Activated naive CD8-positive, alpha-beta T cell treated with anti-CD3 and anti-CD28 coated beads for 36 hours (primary cell): ENCODE measurements at regions not wholly inside any gene's neighbourhood (a gene's known extent, or its start where the extent isn't known, plus 50 kb on each side); places are given as distances from the start of the nearest gene placed in this dataset.

Source experiments
- DNase-seq: peaks from one replicate; pipeline ENCODE4 v3.0.0; 2021
- H3K27ac Mint-ChIP-seq: one replicate; pipeline ENCODE4 v1.8.0; 2022; ENCODE audit warnings: mild to moderate bottlenecking, moderate library complexity, mixed read lengths
- H3K27me3 Mint-ChIP-seq: one replicate; pipeline ENCODE4 v1.8.0; 2022; ENCODE audit warnings: mild to moderate bottlenecking, mixed read lengths
- H3K36me3 Mint-ChIP-seq: one replicate; pipeline ENCODE4 v1.8.0; 2021; ENCODE audit warnings: mild to moderate bottlenecking, mixed read lengths
- H3K4me1 Mint-ChIP-seq: one replicate; pipeline ENCODE4 v1.8.0; 2021; ENCODE audit warnings: mixed read lengths
- H3K4me3 Mint-ChIP-seq: one replicate; pipeline ENCODE4 v1.8.0; 2022; ENCODE audit warnings: mild to moderate bottlenecking, moderate library complexity, mixed read lengths
- H3K9me3 Mint-ChIP-seq: one replicate; pipeline ENCODE4 v1.8.0; 2022; ENCODE audit warnings: mixed read lengths

DNA sequence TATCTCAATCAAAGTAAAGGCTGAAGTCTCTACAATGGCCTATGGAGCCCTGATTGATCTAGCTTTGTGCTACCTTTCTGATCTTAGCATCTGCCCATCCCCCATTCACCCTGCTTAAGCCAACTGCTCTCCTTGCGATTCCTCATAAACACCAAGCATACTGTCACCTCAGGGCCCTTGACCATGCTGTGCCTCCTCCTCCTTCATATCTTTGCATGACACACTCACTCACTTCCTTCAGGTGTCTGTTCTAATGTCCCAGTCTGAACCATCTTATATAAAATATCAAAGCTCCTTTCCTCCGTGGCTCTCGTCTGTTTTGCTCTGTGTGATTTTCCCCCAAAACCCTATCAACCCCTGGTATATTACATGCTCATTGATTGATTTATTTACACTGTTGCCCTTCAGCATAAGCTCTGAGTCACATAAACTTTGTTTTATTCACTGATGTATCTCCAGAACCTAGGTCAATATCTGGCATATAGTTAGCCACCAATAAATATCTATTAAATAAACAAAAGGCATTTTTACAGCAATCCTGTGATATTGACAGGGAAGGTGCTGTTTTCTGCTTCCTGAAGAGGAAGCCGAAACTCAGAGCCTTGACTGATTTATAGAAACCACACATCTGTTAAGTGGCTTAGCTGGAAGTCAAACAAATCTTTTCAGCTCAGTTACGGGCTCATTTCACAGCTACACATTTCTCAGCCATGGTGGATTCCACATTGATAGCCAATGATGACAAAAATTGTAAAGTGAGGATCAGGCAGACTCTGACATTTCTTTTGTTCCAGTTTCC is 103.6 kb downstream of the BOD1 start:
- Mint-ChIP-seq H3K36me3 (no peaks in the 10 kb centered on the region), H3K4me1 (no peaks in the 10 kb centered on the region), H3K27ac (no peak overlapping the region), H3K27me3 (peaks cover 29% of the 10 kb centered on the region), H3K9me3 (no peaks in the 10 kb centered on the region), H3K4me3 (no peak overlapping the region)
- no peak for DNase-seq

DNA sequence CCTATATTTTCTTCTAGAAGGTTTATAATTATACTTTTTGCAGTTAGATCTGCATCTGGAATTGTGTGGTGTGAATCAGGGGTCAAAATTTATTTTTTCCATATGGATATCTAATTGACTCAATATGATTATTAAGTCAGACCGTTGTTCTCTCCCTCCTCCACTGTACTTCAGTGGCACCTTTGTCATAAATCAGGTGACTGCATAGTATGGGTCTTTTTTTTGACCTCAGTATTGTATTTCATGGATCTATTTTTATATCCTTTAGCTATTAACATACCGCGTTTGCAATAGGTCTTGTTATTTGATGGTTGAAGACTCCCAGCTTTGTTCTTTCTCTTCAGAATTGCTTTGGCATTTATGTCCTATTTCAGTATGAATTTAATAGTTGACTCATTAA is 107.4 kb downstream of the BOD1 start:
- H3K36me3 Mint-ChIP-seq = no peaks in the 10 kb centered on the region
- H3K9me3 Mint-ChIP-seq = peaks cover 4% of the 10 kb centered on the region
- H3K27ac Mint-ChIP-seq = no peak overlapping the region
- no peak for DNase-seq
- no peak overlapping the region for H3K4me3 Mint-ChIP-seq
- H3K4me1 Mint-ChIP-seq = no peaks in the 10 kb centered on the region
- peaks cover 23% of the 10 kb centered on the region for H3K27me3 Mint-ChIP-seq

DNA sequence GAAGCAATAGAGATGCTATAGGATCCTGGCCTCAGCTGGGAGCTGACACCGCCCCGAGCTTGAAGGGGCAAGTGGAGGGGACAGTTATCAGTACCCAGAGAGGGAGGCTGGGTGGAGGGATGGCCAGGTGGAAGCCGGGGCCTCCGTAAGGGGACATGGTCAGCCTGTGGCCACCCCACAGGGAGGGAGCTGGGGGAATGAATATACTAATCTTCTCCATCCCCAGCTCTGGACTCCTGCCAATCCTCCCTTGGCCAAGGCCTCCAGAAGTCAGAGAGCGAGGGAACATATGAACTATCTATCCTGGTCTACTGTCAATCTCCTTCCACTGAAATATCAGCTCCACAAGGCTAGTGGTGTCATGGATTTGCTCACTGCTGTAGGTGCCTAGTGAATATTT is 109.3 kb downstream of the BOD1 start:
- no peak for DNase-seq
- peaks cover 4% of the 10 kb centered on the region for H3K9me3 Mint-ChIP-seq
- no peaks in the 10 kb centered on the region for H3K36me3 Mint-ChIP-seq
- no peak overlapping the region for H3K27ac Mint-ChIP-seq
- peaks cover 11% of the 10 kb centered on the region for H3K27me3 Mint-ChIP-seq
- H3K4me3 Mint-ChIP-seq = no peak overlapping the region
- no peaks in the 10 kb centered on the region for H3K4me1 Mint-ChIP-seq

DNA sequence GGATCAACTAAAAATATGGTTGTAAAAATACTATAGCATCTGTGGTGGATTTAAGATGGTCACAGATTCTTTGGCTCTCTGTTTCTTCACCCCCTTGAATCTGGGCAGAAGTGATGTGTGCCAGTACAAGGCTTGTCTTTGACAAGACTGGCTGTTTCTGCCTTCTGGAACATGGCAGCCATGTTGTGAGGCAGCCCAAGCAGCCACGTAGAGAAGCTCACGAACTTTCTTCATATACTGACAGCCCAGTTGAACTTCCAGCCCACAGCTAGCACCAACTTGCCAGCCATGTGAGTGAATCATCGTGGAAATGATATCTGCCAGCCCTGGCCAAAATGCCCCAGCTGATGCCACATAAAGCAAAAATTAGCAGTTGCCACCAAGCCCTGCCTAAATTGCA is 110.8 kb downstream of the BOD1 start:
- peaks cover 4% of the 10 kb centered on the region for H3K9me3 Mint-ChIP-seq
- H3K27ac Mint-ChIP-seq = no peak overlapping the region
- H3K36me3 Mint-ChIP-seq = no peaks in the 10 kb centered on the region
- no peaks in the 10 kb centered on the region for H3K4me1 Mint-ChIP-seq
- H3K4me3 Mint-ChIP-seq = no peak overlapping the region
- DNase-seq = no peak
- H3K27me3 Mint-ChIP-seq = peaks cover 9% of the 10 kb centered on the region

DNA sequence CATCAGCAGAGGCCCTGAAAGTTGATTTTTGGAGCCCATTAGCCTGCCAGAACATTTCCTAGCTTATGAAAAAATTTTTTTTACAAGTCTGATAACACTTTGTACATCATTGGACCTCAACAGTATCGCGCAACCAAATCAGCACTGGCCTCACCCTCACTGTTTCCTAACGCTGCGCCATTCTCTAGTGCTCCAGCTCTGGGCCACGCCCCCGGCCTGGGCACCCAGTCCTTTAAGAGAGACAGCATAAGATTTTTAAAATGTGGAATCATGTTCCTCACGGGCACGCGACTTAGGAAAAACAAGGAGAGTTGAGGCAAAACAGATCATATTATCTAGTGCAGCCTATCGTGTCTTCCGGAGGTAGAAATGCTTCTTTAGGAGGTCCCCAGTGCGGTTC is 114.5 kb downstream of the BOD1 start:
- Mint-ChIP-seq H3K9me3 (peaks cover 3% of the 10 kb centered on the region), H3K4me3 (no peak overlapping the region), H3K27me3 (peaks cover 4% of the 10 kb centered on the region), H3K4me1 (no peaks in the 10 kb centered on the region), H3K27ac (no peak overlapping the region), H3K36me3 (no peaks in the 10 kb centered on the region)
- DNase-seq = no peak

DNA sequence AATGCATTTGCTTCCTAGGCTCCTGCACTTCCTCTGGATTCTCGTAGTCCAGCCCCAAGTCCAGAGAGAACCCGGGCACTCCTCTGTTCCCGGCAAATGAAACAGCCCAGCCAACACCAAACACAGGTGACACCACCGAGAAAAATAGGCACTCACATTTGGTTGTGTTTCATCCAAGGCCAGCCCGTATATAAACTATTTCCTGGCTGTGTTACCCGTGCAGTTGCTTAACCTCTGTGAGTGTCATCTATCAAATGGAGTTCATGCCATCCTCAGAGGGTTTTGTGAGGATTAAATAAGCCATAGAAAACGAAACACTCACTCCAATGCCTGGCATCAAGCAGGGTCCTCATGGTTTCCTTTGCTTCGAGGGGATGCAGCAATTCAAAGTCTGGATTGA is 115.2 kb downstream of the BOD1 start:
- Mint-ChIP-seq H3K4me1 (no peaks in the 10 kb centered on the region), H3K27me3 (peaks cover 4% of the 10 kb centered on the region), H3K9me3 (peaks cover 2% of the 10 kb centered on the region), H3K27ac (no peak overlapping the region), H3K4me3 (no peak overlapping the region), H3K36me3 (no peaks in the 10 kb centered on the region)
- DNase-seq = no peak

DNA sequence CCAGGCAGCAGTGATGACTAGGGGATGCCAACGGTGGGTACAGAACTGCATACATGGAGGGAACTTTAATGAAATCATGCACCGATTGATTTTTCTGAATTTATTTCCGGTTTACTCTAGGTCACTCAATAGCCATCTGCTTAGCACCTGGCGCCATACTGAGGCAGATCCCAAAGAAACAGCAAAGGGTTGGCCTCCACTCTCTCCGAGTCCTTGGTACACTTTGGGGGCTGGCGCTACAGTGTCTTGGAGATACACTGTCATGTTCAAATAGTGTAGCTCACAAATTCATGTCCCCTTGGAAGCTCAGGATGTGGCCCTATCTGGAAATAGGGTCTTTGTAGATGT is 116.3 kb downstream of the BOD1 start:
- Mint-ChIP-seq H3K27me3 (peaks cover 7% of the 10 kb centered on the region), H3K9me3 (no peaks in the 10 kb centered on the region), H3K27ac (no peak overlapping the region), H3K4me1 (no peaks in the 10 kb centered on the region), H3K4me3 (no peak overlapping the region), H3K36me3 (no peaks in the 10 kb centered on the region)
- no peak for DNase-seq

DNA sequence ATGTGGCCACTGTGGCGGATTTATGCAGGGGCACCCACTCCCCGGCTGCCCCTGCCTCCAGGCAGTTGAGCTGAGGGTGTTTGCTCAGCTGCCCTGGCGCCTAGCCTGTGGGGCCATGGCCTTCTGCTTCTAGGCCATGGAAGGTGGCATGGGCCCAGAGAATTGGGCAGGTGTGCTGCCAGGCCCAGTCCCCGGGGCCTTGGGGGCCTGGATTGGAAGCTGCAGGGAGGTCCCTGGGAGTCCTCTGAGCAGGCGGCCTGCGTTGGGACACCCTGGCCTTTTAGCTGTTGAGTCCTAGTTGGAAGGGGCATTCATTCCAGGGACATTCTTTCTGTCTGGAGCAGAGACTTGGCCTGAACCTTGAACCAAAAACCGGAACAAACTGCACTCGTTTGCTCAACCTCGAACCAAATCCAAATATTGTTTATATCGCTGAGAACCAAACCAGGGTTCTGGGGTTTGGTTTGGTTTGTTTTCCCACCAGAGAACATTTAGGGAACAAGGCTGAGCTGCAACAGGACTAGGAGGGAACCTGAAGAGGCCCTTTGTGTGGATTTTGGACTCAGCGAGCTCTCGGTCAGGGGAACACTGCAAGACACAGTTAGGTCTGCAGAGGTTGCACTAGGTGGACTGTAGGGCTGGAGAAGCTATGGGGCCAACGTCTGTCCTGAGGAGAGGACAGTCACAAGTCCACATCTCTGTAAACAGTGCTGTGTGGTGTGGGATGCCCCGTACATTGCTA is 116.8 kb downstream of the BOD1 start:
- Mint-ChIP-seq H3K27me3 (peaks cover 8% of the 10 kb centered on the region), H3K9me3 (no peaks in the 10 kb centered on the region), H3K36me3 (no peaks in the 10 kb centered on the region), H3K27ac (no peak overlapping the region), H3K4me1 (no peaks in the 10 kb centered on the region), H3K4me3 (no peak overlapping the region)
- no peak for DNase-seq

DNA sequence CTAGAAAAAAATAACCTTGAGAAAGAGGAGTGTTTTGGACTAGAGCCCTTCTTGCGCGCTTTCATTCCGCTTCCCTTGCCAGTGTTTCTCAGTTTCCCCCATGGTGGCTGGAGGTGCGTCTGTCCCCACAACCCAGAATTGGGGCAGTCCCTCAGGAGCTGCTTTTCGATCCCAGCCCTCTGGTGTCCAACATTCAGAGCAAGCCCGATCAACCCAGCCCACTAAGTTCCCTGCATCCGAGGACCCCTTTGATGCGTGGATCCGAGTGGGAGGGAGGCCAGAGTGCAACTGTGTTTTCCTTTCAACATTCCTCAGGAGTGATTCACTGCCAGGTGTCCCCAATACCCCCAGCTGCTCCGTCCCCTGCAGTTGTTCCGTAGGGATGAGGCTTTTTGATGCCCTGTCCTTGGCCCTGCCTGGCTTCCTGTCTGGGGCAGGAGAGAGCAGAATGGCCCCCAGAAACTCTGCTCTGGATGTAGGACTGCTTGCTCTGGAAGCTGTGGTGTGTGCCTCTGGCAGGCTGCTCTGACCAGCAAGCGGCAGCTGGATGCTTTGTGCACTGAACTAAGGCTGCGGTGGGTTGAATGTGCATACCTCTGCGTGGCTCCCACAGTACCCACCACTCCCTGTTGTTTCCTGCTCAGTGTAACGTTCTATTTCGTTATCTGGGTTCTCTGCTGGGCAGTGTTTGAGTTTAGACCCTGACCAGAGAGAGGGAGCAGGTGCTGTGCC is 117.5 kb downstream of the BOD1 start:
- peaks cover 11% of the 10 kb centered on the region for H3K27me3 Mint-ChIP-seq
- no peaks in the 10 kb centered on the region for H3K9me3 Mint-ChIP-seq
- H3K4me3 Mint-ChIP-seq = no peak overlapping the region
- no peak for DNase-seq
- H3K4me1 Mint-ChIP-seq = no peaks in the 10 kb centered on the region
- H3K27ac Mint-ChIP-seq = no peak overlapping the region
- no peaks in the 10 kb centered on the region for H3K36me3 Mint-ChIP-seq

DNA sequence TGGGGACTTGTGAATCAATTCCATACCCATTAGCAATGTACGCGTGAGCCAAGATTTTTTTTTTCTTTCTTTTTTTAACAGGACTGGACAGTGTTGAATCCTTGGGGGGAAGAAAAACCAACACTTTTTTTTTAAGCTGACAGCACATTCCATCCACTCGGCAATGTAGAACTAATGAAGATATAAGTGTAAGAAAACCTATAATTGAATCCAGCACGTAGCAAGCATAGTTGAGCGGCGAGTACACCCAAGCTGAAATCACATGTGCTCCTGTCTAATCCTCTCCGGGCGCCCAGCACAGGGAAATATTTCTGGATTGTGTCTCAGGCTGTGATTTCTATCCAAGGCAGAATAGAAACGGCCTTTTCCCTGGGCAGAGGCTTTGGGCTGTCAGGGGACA is 118.2 kb downstream of the BOD1 start:
- Mint-ChIP-seq H3K4me1 (no peaks in the 10 kb centered on the region), H3K4me3 (no peak overlapping the region)

DNA sequence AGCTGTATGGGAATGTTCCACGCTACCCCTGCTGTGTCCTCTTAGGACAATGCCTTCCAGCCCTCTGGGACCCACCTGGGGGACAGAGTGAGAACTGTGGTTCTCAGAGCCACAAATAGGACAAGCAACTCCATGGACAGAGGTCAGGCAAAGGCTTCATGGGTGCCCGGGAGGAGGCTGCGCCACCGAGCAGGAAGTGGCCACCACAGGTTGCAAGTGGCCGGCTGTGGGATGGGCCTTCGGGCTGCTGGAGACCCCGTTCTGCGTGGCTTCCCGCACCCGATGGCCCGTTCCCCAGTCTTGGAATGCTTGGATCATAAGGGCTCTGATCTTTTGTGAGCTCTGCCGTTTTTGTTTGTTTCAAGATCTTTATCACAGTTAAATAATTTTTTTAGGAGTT is 118.8 kb downstream of the BOD1 start:
- no peak overlapping the region for H3K4me3 Mint-ChIP-seq
- DNase-seq = no peak
- H3K9me3 Mint-ChIP-seq = no peaks in the 10 kb centered on the region
- H3K27me3 Mint-ChIP-seq = peaks cover 12% of the 10 kb centered on the region
- H3K27ac Mint-ChIP-seq = no peak overlapping the region
- H3K4me1 Mint-ChIP-seq = no peaks in the 10 kb centered on the region
- no peaks in the 10 kb centered on the region for H3K36me3 Mint-ChIP-seq

More for the DNA sequence above, 118.2 kb downstream of the BOD1 start:
- no peak overlapping the region for H3K27ac Mint-ChIP-seq
- no peaks in the 10 kb centered on the region for H3K36me3 Mint-ChIP-seq
- DNase-seq = no peak
- peaks cover 12% of the 10 kb centered on the region for H3K27me3 Mint-ChIP-seq
- no peaks in the 10 kb centered on the region for H3K9me3 Mint-ChIP-seq

DNA sequence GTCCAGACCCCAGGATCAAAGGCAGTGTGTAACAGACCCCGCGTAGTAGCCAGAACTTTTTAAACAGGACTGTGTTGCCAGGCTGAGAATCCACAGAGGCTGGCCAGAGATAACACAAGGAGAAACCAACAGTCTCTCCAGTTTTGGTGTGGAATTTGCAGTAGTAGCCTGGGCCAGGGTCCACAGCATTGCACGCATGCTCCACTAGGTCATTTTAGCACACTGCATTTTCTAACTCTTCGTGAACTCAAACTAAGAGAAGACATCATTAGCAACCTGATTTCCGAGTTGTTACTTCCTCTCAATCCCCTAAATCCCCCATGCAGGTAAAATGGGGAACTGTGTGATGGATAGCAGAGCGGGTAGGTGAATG is 119.6 kb downstream of the BOD1 start:
- no peaks in the 10 kb centered on the region for H3K9me3 Mint-ChIP-seq
- no peaks in the 10 kb centered on the region for H3K4me1 Mint-ChIP-seq
- H3K36me3 Mint-ChIP-seq = no peaks in the 10 kb centered on the region
- H3K4me3 Mint-ChIP-seq = no peak overlapping the region
- no peak overlapping the region for H3K27ac Mint-ChIP-seq
- peaks cover 12% of the 10 kb centered on the region for H3K27me3 Mint-ChIP-seq
- no peak for DNase-seq

DNA sequence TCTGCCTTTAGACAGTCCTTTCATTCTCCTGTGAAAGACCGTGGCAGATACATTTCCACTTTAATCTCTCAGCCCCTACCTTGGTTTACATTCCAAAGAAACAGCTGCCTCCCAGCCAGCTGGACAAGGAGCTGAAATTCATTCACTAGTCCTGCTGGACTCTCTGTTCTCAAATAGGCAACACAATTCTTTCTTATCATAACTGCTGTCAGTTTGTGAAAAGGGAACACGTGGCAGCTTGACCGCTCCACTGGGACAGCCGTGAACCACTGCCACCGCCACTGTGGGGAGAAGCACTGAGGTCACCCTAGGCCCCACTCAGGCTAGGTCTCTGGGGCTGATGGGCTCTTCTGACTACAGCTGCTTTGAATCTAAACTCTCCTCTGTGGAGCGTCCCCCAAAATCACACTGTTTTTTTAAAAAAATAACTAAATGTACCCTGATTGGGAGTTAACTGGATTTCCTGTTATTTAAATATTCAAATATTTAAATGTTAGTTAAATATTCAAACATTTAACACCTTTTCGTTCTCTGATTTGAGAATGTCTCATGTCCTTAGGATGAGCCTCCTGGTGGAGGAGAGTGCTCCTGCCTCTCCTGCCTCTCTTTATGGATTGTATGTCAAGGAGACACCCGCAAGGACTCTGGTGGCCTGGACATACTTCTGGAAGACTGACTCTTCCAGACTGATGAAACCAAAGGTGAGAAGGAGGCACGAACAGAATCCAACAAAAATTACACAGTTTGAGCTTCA is 120.1 kb downstream of the BOD1 start:
- no peak overlapping the region for H3K27ac Mint-ChIP-seq
- DNase-seq = no peak
- no peaks in the 10 kb centered on the region for H3K36me3 Mint-ChIP-seq
- H3K4me1 Mint-ChIP-seq = no peaks in the 10 kb centered on the region
- H3K27me3 Mint-ChIP-seq = peaks cover 16% of the 10 kb centered on the region
- H3K9me3 Mint-ChIP-seq = no peaks in the 10 kb centered on the region
- no peak overlapping the region for H3K4me3 Mint-ChIP-seq

DNA sequence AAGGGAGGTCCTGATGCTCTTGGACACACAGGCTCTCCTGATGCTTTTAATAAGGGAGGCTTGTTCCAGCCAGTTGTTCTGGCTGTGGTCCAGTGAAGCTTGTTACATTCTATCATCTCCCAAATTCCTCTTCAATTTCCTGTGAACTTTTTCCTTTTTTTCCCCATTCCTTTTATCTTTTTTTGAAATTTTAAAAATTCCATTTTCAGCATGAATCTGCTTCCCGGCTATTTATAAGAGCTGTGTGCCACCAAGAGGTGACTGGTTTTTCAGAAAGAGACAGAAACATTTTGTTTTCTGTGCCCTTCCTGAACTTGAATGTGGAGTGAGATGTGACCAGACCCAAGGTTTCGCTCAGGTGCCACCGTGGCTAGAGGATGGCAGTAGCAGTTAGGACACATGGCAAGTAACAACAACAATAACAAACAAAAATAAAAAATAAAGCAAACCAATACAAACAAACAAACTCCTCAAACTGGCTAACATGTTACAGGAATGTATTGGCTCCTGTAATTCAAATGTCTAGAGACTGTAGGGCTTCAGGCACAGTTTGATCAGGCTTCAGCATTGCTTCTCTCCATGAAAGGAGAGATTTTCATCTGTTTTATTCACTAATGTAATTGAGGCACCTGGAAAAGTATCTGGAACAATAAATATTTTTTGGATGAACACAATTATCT is 121.1 kb downstream of the BOD1 start:
- Mint-ChIP-seq H3K4me1 (no peaks in the 10 kb centered on the region), H3K27me3 (peaks cover 20% of the 10 kb centered on the region), H3K36me3 (no peaks in the 10 kb centered on the region), H3K27ac (no peak overlapping the region), H3K4me3 (no peak overlapping the region), H3K9me3 (no peaks in the 10 kb centered on the region)
- DNase-seq = no peak
